H1 (cell line): ENCODE measurements at regions not wholly inside any gene's neighbourhood (a gene's known extent, or its start where the extent isn't known, plus 50 kb on each side); places are given as distances from the start of the nearest gene placed in this dataset.

Source experiments
- CTCF ChIA-PET: fragments of 300-600 bp; sonication (Branson Sonifier 250); formaldehyde crosslinking; loops from one replicate; lab custom pipeline; 2021; ENCODE audit not compliant: partially characterized antibody; lab: Charles Lee
- POLR2A ChIA-PET: fragments of 300-600 bp; sonication (Branson Sonifier 250); formaldehyde crosslinking; loops from one replicate; lab custom pipeline; 2021; ENCODE audit warnings: inconsistent platforms; ENCODE audit not compliant: partially characterized antibody; lab: Charles Lee
- DNase-seq, 2 experiments: peaks; one replicate each; pipeline versions ENCODE4 v3.0.0 to v3.0.0-alpha.2; 2010 to 2022; ENCODE audit warnings: low spot score in 2 of 2, low read depth in 1 of 2, mixed read lengths in 1 of 2
- FAIRE-seq: peaks from 2 replicates; lab custom pipeline; 2011; peaks lifted over from hg19 to GRCh38; lab: Jason Lieb, UNC
- H2AFZ ChIP-seq: 2 replicates; pipeline ENCODE4 v1.8.1; 2012; ENCODE audit warnings: low read length, inconsistent platforms
- H2AK5ac ChIP-seq: 2 replicates; pipeline ENCODE4 v1.6.1; 2013; ENCODE audit warnings: low read depth, low read length
- H2BK120ac ChIP-seq: replicated peaks from 2 replicates; pipeline ENCODE3; 2013; ENCODE audit warnings: low read depth, low read length, inconsistent platforms
- H2BK12ac ChIP-seq: 2 replicates; pipeline ENCODE4 v1.6.1; 2013; ENCODE audit warnings: low read depth, low read length
- H2BK15ac ChIP-seq: 2 replicates; pipeline ENCODE4 v1.6.1; 2013; ENCODE audit warnings: low read length
- H2BK20ac ChIP-seq: 2 replicates; pipeline ENCODE4 v1.6.1; 2013; ENCODE audit warnings: low read length
- H2BK5ac ChIP-seq: 2 replicates; pipeline ENCODE4 v1.6.1; 2013; ENCODE audit warnings: low read depth, low read length
- H3K14ac ChIP-seq: 2 replicates; pipeline ENCODE4 v1.6.1; 2013; ENCODE audit warnings: inconsistent platforms; ENCODE audit not compliant: insufficient read length
- H3K18ac ChIP-seq: 2 replicates; pipeline ENCODE4 v1.6.1; 2013; ENCODE audit warnings: low read length; ENCODE audit errors: extremely low read depth
- H3K23ac ChIP-seq: 2 replicates; pipeline ENCODE4 v1.6.1; 2013; ENCODE audit warnings: inconsistent platforms; ENCODE audit not compliant: insufficient read length
- H3K23me2 ChIP-seq: 2 replicates; pipeline ENCODE4 v1.6.1; 2013; ENCODE audit warnings: low read depth, low read length
- H3K27ac ChIP-seq: 2 replicates; pipeline ENCODE4 v1.6.1; 2011; ENCODE audit warnings: low read depth, low read length, inconsistent platforms
- H3K27me3 ChIP-seq, 4 experiments: replicated peaks in 1 of 4; 1 replicate in 1 of 4; 2 replicates in 3 of 4; pipeline versions ENCODE4 v1.6.1 to v1.8.1; 2011 to 2013; ENCODE audit warnings: low read length in 3 of 4, mild to moderate bottlenecking in 3 of 4, inconsistent platforms in 2 of 4, mixed read lengths in 2 of 4, moderate library complexity in 1 of 4; ENCODE audit not compliant: control insufficient read depth in 3 of 4, insufficient read depth in 3 of 4; ENCODE audit errors: extremely low read depth in 1 of 4
- H3K36me3 ChIP-seq, 4 experiments: 2 replicates each; pipeline versions ENCODE4 v1.6.1 to v1.8.1; 2011 to 2013; ENCODE audit warnings: mild to moderate bottlenecking in 4 of 4, low read length in 3 of 4, moderate library complexity in 2 of 4, control low read depth in 1 of 4, inconsistent platforms in 1 of 4; ENCODE audit not compliant: insufficient read depth in 4 of 4, control insufficient read depth in 2 of 4
- H3K4ac ChIP-seq: replicated peaks from 2 replicates; pipeline ENCODE3; 2013; ENCODE audit warnings: low read length, low read depth, mixed read lengths, inconsistent platforms; ENCODE audit not compliant: insufficient read length
- H3K4me1 ChIP-seq, 4 experiments: replicated peaks in 1 of 4; 1 replicate in 1 of 4; 2 replicates in 3 of 4; pipeline versions ENCODE4 v1.6.1 to v1.8.1; 2011 to 2013; ENCODE audit warnings: low read length in 3 of 4, inconsistent platforms in 2 of 4, mixed read lengths in 1 of 4; ENCODE audit not compliant: insufficient read depth in 4 of 4, control insufficient read depth in 3 of 4
- H3K4me2 ChIP-seq, 2 experiments: 2 replicates each; pipeline versions ENCODE4 v1.6.1 to v1.8.1; 2011 to 2013; ENCODE audit warnings: low read depth in 2 of 2, low read length in 2 of 2, control low read depth in 1 of 2, inconsistent platforms in 1 of 2, mild to moderate bottlenecking in 1 of 2; ENCODE audit not compliant: insufficient read depth in 1 of 2
- H3K4me3 ChIP-seq, 4 experiments: fragments of 200-600, 300-600 bp in 1 of 4; sonication (generic), shearing (Covaris generic), sonication (Bioruptor Twin) in 1 of 4; 2 replicates each; pipeline versions ENCODE4 v1.5.1 to v1.8.1; 2011 to 2016; ENCODE audit warnings: low read length in 4 of 4, low read depth in 3 of 4, control low read depth in 2 of 4, inconsistent platforms in 2 of 4, mild to moderate bottlenecking in 2 of 4, mixed read lengths in 1 of 4, moderate library complexity in 1 of 4; ENCODE audit not compliant: insufficient read depth in 2 of 4; ENCODE audit errors: extremely low read depth in 1 of 4
- H3K56ac ChIP-seq: replicated peaks from 2 replicates; pipeline ENCODE3; 2013; ENCODE audit warnings: low read depth, mild to moderate bottlenecking, mixed read lengths, low read length, inconsistent platforms; ENCODE audit not compliant: insufficient read length
- H3K79me1 ChIP-seq: 2 replicates; pipeline ENCODE4 v1.6.1; 2013; ENCODE audit warnings: low read depth, low read length, control low read depth
- H3K79me2 ChIP-seq, 2 experiments: 2 replicates each; pipeline versions ENCODE4 v1.6.1 to v1.8.1; 2012 to 2013; ENCODE audit warnings: low read length in 2 of 2, mild to moderate bottlenecking in 2 of 2, inconsistent platforms in 1 of 2; ENCODE audit not compliant: insufficient read depth in 2 of 2, control insufficient read depth in 1 of 2
- H3K9ac ChIP-seq, 4 experiments: replicated peaks in 1 of 4; 1 replicate in 1 of 4; 2 replicates in 3 of 4; pipeline versions ENCODE4 v1.6.1 to v1.8.1; 2011 to 2013; ENCODE audit warnings: low read depth in 3 of 4, low read length in 3 of 4, control low read depth in 2 of 4, mild to moderate bottlenecking in 2 of 4, moderate library complexity in 2 of 4, inconsistent platforms in 1 of 4; ENCODE audit errors: extremely low read depth in 1 of 4
- H3K9me3 ChIP-seq, 2 experiments: 2 replicates each; pipeline versions ENCODE4 v1.6.1 to v1.8.1; 2012 to 2013; ENCODE audit warnings: mild to moderate bottlenecking in 2 of 2, moderate library complexity in 2 of 2, control low read depth in 1 of 2, inconsistent platforms in 1 of 2, low read depth in 1 of 2, low read length in 1 of 2, mixed read lengths in 1 of 2; ENCODE audit not compliant: insufficient read depth in 2 of 2
- H4K20me1 ChIP-seq, 2 experiments: replicated peaks in 1 of 2; 2 replicates each; pipeline versions ENCODE3 to v1.8.1; 2011 to 2013; ENCODE audit warnings: inconsistent platforms in 2 of 2, low read length in 2 of 2, mild to moderate bottlenecking in 1 of 2; ENCODE audit not compliant: insufficient read depth in 2 of 2, control insufficient read depth in 1 of 2
- H4K5ac ChIP-seq: 2 replicates; pipeline ENCODE4 v1.6.1; 2013; ENCODE audit warnings: low read length, low read depth, mixed read lengths, inconsistent platforms; ENCODE audit not compliant: insufficient read length
- H4K8ac ChIP-seq: 2 replicates; pipeline ENCODE4 v1.8.0; 2013; ENCODE audit warnings: mild to moderate bottlenecking, moderate library complexity, low read length, inconsistent platforms; ENCODE audit not compliant: insufficient read depth; ENCODE audit errors: extremely low read depth
- H4K91ac ChIP-seq: replicated peaks from 2 replicates; pipeline ENCODE3; 2013; ENCODE audit warnings: low read length, mixed read lengths, inconsistent platforms; ENCODE audit not compliant: insufficient read length
- ASH2L ChIP-seq: fragments of 200-600, 300-600 bp; sonication (generic); IDR thresholded peaks from one replicate; pipeline ENCODE4 v1.7.1; 2017; ENCODE audit warnings: low read length
- CBX8 ChIP-seq: fragments of 300-800, 300-1000 bp; sonication (generic); IDR thresholded peaks from 2 replicates; pipeline ENCODE4 v1.7.1; 2016; ENCODE audit warnings: low read depth, low read length, borderline replicate concordance
- NRF1 ChIP-seq: IDR thresholded peaks from 2 replicates; pipeline ENCODE4 v1.6.1; 2011; ENCODE audit warnings: mild to moderate bottlenecking, low read depth, low read length, improper control_type of control experiment
- SP4 ChIP-seq: IDR thresholded peaks from 2 replicates; pipeline ENCODE4 v1.6.1; 2012; ENCODE audit warnings: low read length, inconsistent platforms
- TAF7 ChIP-seq: optimal IDR thresholded peaks from 2 replicates; pipeline ENCODE3; 2011; ENCODE audit warnings: low read depth, mild to moderate bottlenecking, inconsistent platforms, low read length, moderate library complexity, borderline replicate concordance
- TBP ChIP-seq: IDR thresholded peaks from 2 replicates; pipeline ENCODE4 v1.6.1; 2011; ENCODE audit warnings: low read depth, low read length, improper control_type of control experiment
- TCF12 ChIP-seq: IDR thresholded peaks from 2 replicates; pipeline ENCODE4 v1.6.1; 2011; ENCODE audit warnings: low read depth, mild to moderate bottlenecking, low read length
- WGBS, 2 experiments: shearing (Covaris generic) in 1 of 2; methylation state at CpG; one replicate each; pipeline versions ENCODE4 v1.1.6 to v1.1.7; 2013 to 2015; ENCODE audit warnings: low lambda C conversion rate in 2 of 2, mixed read lengths in 2 of 2, inconsistent platforms in 1 of 2, low coverage in 1 of 2, missing lambda C conversion rate in 1 of 2; ENCODE audit not compliant: insufficient replicate concordance in 2 of 2, insufficient coverage in 1 of 2, insufficient read length in 1 of 2; ENCODE audit errors: extremely low coverage in 1 of 2, missing lambda C conversion rate in 1 of 2; 5-methylcytosine and 5-hydroxymethylcytosine counted together

GRCh38 chrX:40318801-40319200 is 221.0 kb upstream of the BCOR start:
- no peaks in the 10 kb centered on the region for H3K36me3 ChIP-seq
- no peaks in the 10 kb centered on the region for H4K20me1 ChIP-seq
- no peak overlapping the region for H3K56ac ChIP-seq
- H3K4me2 ChIP-seq: no peak overlapping the region
- no peak overlapping the region for H2AFZ ChIP-seq
- FAIRE-seq (no peak), DNase-seq (no peak)
- no peak overlapping the region for H3K4me3 ChIP-seq
- H2AK5ac ChIP-seq: no peak overlapping the region
- no peaks in the 10 kb centered on the region for H3K9me3 ChIP-seq
- H3K14ac ChIP-seq: no peak overlapping the region
- H2BK5ac ChIP-seq: no peak overlapping the region
- no peak overlapping the region for H2BK12ac ChIP-seq
- CTCF ChIA-PET: interaction anchor here (0.6 to 1.8 kb wide), 3 partner anchors 9 to 536 kb away, joined by 3 to 4 read pairs (median 3); no protein-coding TSS in a partner anchor
- no peaks in the 10 kb centered on the region for H3K79me2 ChIP-seq
- POLR2A ChIA-PET: no interaction called here
- no peak overlapping the region for H4K91ac ChIP-seq
- H3K79me1 ChIP-seq: no peaks in the 10 kb centered on the region
- no peaks in the 10 kb centered on the region for H3K4me1 ChIP-seq
- no peak overlapping the region for H3K9ac ChIP-seq
- H3K23me2 ChIP-seq: no peaks in the 10 kb centered on the region
- TF ChIP-seq CBX8 (no peak), TBP (no peak), TAF7 (no peak), SP4 (no peak), NRF1 (no peak), ASH2L (no peak), TCF12 (no peak)
- WGBS, 2 experiments: 87% methylated on average over 3 of the region's 4 CpGs; no CpG with 5 or more reads in 1 of the 2 experiments
- H3K18ac ChIP-seq: no peak overlapping the region
- no peaks in the 10 kb centered on the region for H3K27me3 ChIP-seq
- no peak overlapping the region for H3K23ac ChIP-seq
- no peak overlapping the region for H4K5ac ChIP-seq
- no peak overlapping the region for H2BK120ac ChIP-seq
- H3K27ac ChIP-seq: no peak overlapping the region
- no peak overlapping the region for H2BK15ac ChIP-seq
- no peak overlapping the region for H4K8ac ChIP-seq
- H3K4ac ChIP-seq: no peak overlapping the region
- no peak overlapping the region for H2BK20ac ChIP-seq
